RKO (cell line): ENCODE measurements at regions not wholly inside any gene's neighbourhood (a gene's known extent, or its start where the extent isn't known, plus 50 kb on each side); places are given as distances from the start of the nearest gene placed in this dataset.
"Not testable (repeated sequence)": the region's sequence is repeated elsewhere in the genome, so short reads cannot be mapped to it uniquely, and the experiment has no call there.

ENCODE experiments used
- DNase-seq: peaks from one replicate; pipeline ENCODE4 v3.0.0-alpha.2; 2016; ENCODE audit warnings: low spot score

- DNase-seq: no peak
Observed at GRCh38 chr2:224174990-224175389, 135.9 kb upstream of the SERPINE2 start.

- no peak for DNase-seq
Observed at GRCh38 chr2:224174521-224174920, 135.4 kb upstream of the SERPINE2 start.

- no peak for DNase-seq
Observed at GRCh38 chr2:224173933-224174332, 134.8 kb upstream of the SERPINE2 start.

- no peak for DNase-seq
Observed at GRCh38 chr2:224173210-224173609, 134.1 kb upstream of the SERPINE2 start.

- DNase-seq: no peak
Observed at GRCh38 chr2:224171226-224171625, 132.1 kb upstream of the SERPINE2 start.

- DNase-seq: no peak
Observed at GRCh38 chr2:224169847-224170246, 130.8 kb upstream of the SERPINE2 start.

GRCh38 chr2:224167781-224168180 lies 128.7 kb upstream of the SERPINE2 start:
- not testable (repeated sequence) for DNase-seq

GRCh38 chr2:224166654-224167053 lies 127.6 kb upstream of the SERPINE2 start:
- DNase-seq: no peak

GRCh38 chr2:224165901-224166319 lies 126.8 kb upstream of the SERPINE2 start:
- no peak for DNase-seq

- no peak for DNase-seq
Observed at GRCh38 chr2:224163566-224164307, 124.7 kb upstream of the SERPINE2 start.

- no peak for DNase-seq
Observed at GRCh38 chr2:224162122-224162521, 123.0 kb upstream of the SERPINE2 start.

- no peak for DNase-seq
Observed at GRCh38 chr2:224161712-224162111, 122.6 kb upstream of the SERPINE2 start.

GRCh38 chr2:224160917-224161316 lies 121.8 kb upstream of the SERPINE2 start:
- DNase-seq: no peak

GRCh38 chr2:224159345-224159928 lies 120.4 kb upstream of the SERPINE2 start:
- no peak for DNase-seq

- no peak for DNase-seq
Observed at GRCh38 chr2:224158831-224159230, 119.7 kb upstream of the SERPINE2 start.

GRCh38 chr2:224158061-224158460 lies 119.0 kb upstream of the SERPINE2 start:
- DNase-seq: no peak

GRCh38 chr2:224157655-224158054 lies 118.6 kb upstream of the SERPINE2 start:
- DNase-seq: no peak

- DNase-seq: no peak
Observed at GRCh38 chr2:224156436-224156835, 117.3 kb upstream of the SERPINE2 start.

GRCh38 chr2:224155896-224156295 lies 116.8 kb upstream of the SERPINE2 start:
- no peak for DNase-seq

- no peak for DNase-seq
Observed at GRCh38 chr2:224155371-224155770, 116.3 kb upstream of the SERPINE2 start.

- peak; percentile 22 for DNase-seq
Observed at GRCh38 chr2:224151680-224152310, 112.7 kb upstream of the SERPINE2 start.

- no peak for DNase-seq
Observed at GRCh38 chr2:224151161-224151560, 112.1 kb upstream of the SERPINE2 start.

- not testable (repeated sequence) for DNase-seq
Observed at GRCh38 chr2:224148058-224148457, 109.0 kb upstream of the SERPINE2 start.
